H1 (cell line): ENCODE measurements at regions not wholly inside any gene's neighbourhood (a gene's known extent, or its start where the extent isn't known, plus 50 kb on each side); places are given as distances from the start of the nearest gene placed in this dataset.

ENCODE experiments used
- CTCF ChIA-PET: fragments of 300-600 bp; sonication (Branson Sonifier 250); formaldehyde crosslinking; loops from one replicate; lab custom pipeline; 2021; ENCODE audit not compliant: partially characterized antibody; lab: Charles Lee
- POLR2A ChIA-PET: fragments of 300-600 bp; sonication (Branson Sonifier 250); formaldehyde crosslinking; loops from one replicate; lab custom pipeline; 2021; ENCODE audit warnings: inconsistent platforms; ENCODE audit not compliant: partially characterized antibody; lab: Charles Lee
- DNase-seq, 2 experiments: peaks; one replicate each; pipeline versions ENCODE4 v3.0.0 to v3.0.0-alpha.2; 2010 to 2022; ENCODE audit warnings: low spot score in 2 of 2, low read depth in 1 of 2, mixed read lengths in 1 of 2
- FAIRE-seq: peaks from 2 replicates; lab custom pipeline; 2011; peaks lifted over from hg19 to GRCh38; lab: Jason Lieb, UNC
- H2AFZ ChIP-seq: 2 replicates; pipeline ENCODE4 v1.8.1; 2012; ENCODE audit warnings: low read length, inconsistent platforms
- H2AK5ac ChIP-seq: 2 replicates; pipeline ENCODE4 v1.6.1; 2013; ENCODE audit warnings: low read depth, low read length
- H2BK120ac ChIP-seq: replicated peaks from 2 replicates; pipeline ENCODE3; 2013; ENCODE audit warnings: low read depth, low read length, inconsistent platforms
- H2BK12ac ChIP-seq: 2 replicates; pipeline ENCODE4 v1.6.1; 2013; ENCODE audit warnings: low read depth, low read length
- H2BK15ac ChIP-seq: 2 replicates; pipeline ENCODE4 v1.6.1; 2013; ENCODE audit warnings: low read length
- H2BK20ac ChIP-seq: 2 replicates; pipeline ENCODE4 v1.6.1; 2013; ENCODE audit warnings: low read length
- H2BK5ac ChIP-seq: 2 replicates; pipeline ENCODE4 v1.6.1; 2013; ENCODE audit warnings: low read depth, low read length
- H3K14ac ChIP-seq: 2 replicates; pipeline ENCODE4 v1.6.1; 2013; ENCODE audit warnings: inconsistent platforms; ENCODE audit not compliant: insufficient read length
- H3K18ac ChIP-seq: 2 replicates; pipeline ENCODE4 v1.6.1; 2013; ENCODE audit warnings: low read length; ENCODE audit errors: extremely low read depth
- H3K23ac ChIP-seq: 2 replicates; pipeline ENCODE4 v1.6.1; 2013; ENCODE audit warnings: inconsistent platforms; ENCODE audit not compliant: insufficient read length
- H3K23me2 ChIP-seq: 2 replicates; pipeline ENCODE4 v1.6.1; 2013; ENCODE audit warnings: low read depth, low read length
- H3K27ac ChIP-seq: 2 replicates; pipeline ENCODE4 v1.6.1; 2011; ENCODE audit warnings: low read depth, low read length, inconsistent platforms
- H3K27me3 ChIP-seq, 4 experiments: replicated peaks in 1 of 4; 1 replicate in 1 of 4; 2 replicates in 3 of 4; pipeline versions ENCODE4 v1.6.1 to v1.8.1; 2011 to 2013; ENCODE audit warnings: low read length in 3 of 4, mild to moderate bottlenecking in 3 of 4, inconsistent platforms in 2 of 4, mixed read lengths in 2 of 4, moderate library complexity in 1 of 4; ENCODE audit not compliant: control insufficient read depth in 3 of 4, insufficient read depth in 3 of 4; ENCODE audit errors: extremely low read depth in 1 of 4
- H3K36me3 ChIP-seq, 4 experiments: 2 replicates each; pipeline versions ENCODE4 v1.6.1 to v1.8.1; 2011 to 2013; ENCODE audit warnings: mild to moderate bottlenecking in 4 of 4, low read length in 3 of 4, moderate library complexity in 2 of 4, control low read depth in 1 of 4, inconsistent platforms in 1 of 4; ENCODE audit not compliant: insufficient read depth in 4 of 4, control insufficient read depth in 2 of 4
- H3K4ac ChIP-seq: replicated peaks from 2 replicates; pipeline ENCODE3; 2013; ENCODE audit warnings: low read length, low read depth, mixed read lengths, inconsistent platforms; ENCODE audit not compliant: insufficient read length
- H3K4me1 ChIP-seq, 4 experiments: replicated peaks in 1 of 4; 1 replicate in 1 of 4; 2 replicates in 3 of 4; pipeline versions ENCODE4 v1.6.1 to v1.8.1; 2011 to 2013; ENCODE audit warnings: low read length in 3 of 4, inconsistent platforms in 2 of 4, mixed read lengths in 1 of 4; ENCODE audit not compliant: insufficient read depth in 4 of 4, control insufficient read depth in 3 of 4
- H3K4me2 ChIP-seq, 2 experiments: 2 replicates each; pipeline versions ENCODE4 v1.6.1 to v1.8.1; 2011 to 2013; ENCODE audit warnings: low read depth in 2 of 2, low read length in 2 of 2, control low read depth in 1 of 2, inconsistent platforms in 1 of 2, mild to moderate bottlenecking in 1 of 2; ENCODE audit not compliant: insufficient read depth in 1 of 2
- H3K4me3 ChIP-seq, 4 experiments: fragments of 200-600, 300-600 bp in 1 of 4; sonication (generic), shearing (Covaris generic), sonication (Bioruptor Twin) in 1 of 4; 2 replicates each; pipeline versions ENCODE4 v1.5.1 to v1.8.1; 2011 to 2016; ENCODE audit warnings: low read length in 4 of 4, low read depth in 3 of 4, control low read depth in 2 of 4, inconsistent platforms in 2 of 4, mild to moderate bottlenecking in 2 of 4, mixed read lengths in 1 of 4, moderate library complexity in 1 of 4; ENCODE audit not compliant: insufficient read depth in 2 of 4; ENCODE audit errors: extremely low read depth in 1 of 4
- H3K56ac ChIP-seq: replicated peaks from 2 replicates; pipeline ENCODE3; 2013; ENCODE audit warnings: low read depth, mild to moderate bottlenecking, mixed read lengths, low read length, inconsistent platforms; ENCODE audit not compliant: insufficient read length
- H3K79me1 ChIP-seq: 2 replicates; pipeline ENCODE4 v1.6.1; 2013; ENCODE audit warnings: low read depth, low read length, control low read depth
- H3K79me2 ChIP-seq, 2 experiments: 2 replicates each; pipeline versions ENCODE4 v1.6.1 to v1.8.1; 2012 to 2013; ENCODE audit warnings: low read length in 2 of 2, mild to moderate bottlenecking in 2 of 2, inconsistent platforms in 1 of 2; ENCODE audit not compliant: insufficient read depth in 2 of 2, control insufficient read depth in 1 of 2
- H3K9ac ChIP-seq, 4 experiments: replicated peaks in 1 of 4; 1 replicate in 1 of 4; 2 replicates in 3 of 4; pipeline versions ENCODE4 v1.6.1 to v1.8.1; 2011 to 2013; ENCODE audit warnings: low read depth in 3 of 4, low read length in 3 of 4, control low read depth in 2 of 4, mild to moderate bottlenecking in 2 of 4, moderate library complexity in 2 of 4, inconsistent platforms in 1 of 4; ENCODE audit errors: extremely low read depth in 1 of 4
- H3K9me3 ChIP-seq, 2 experiments: 2 replicates each; pipeline versions ENCODE4 v1.6.1 to v1.8.1; 2012 to 2013; ENCODE audit warnings: mild to moderate bottlenecking in 2 of 2, moderate library complexity in 2 of 2, control low read depth in 1 of 2, inconsistent platforms in 1 of 2, low read depth in 1 of 2, low read length in 1 of 2, mixed read lengths in 1 of 2; ENCODE audit not compliant: insufficient read depth in 2 of 2
- H4K20me1 ChIP-seq, 2 experiments: replicated peaks in 1 of 2; 2 replicates each; pipeline versions ENCODE3 to v1.8.1; 2011 to 2013; ENCODE audit warnings: inconsistent platforms in 2 of 2, low read length in 2 of 2, mild to moderate bottlenecking in 1 of 2; ENCODE audit not compliant: insufficient read depth in 2 of 2, control insufficient read depth in 1 of 2
- H4K5ac ChIP-seq: 2 replicates; pipeline ENCODE4 v1.6.1; 2013; ENCODE audit warnings: low read length, low read depth, mixed read lengths, inconsistent platforms; ENCODE audit not compliant: insufficient read length
- H4K8ac ChIP-seq: 2 replicates; pipeline ENCODE4 v1.8.0; 2013; ENCODE audit warnings: mild to moderate bottlenecking, moderate library complexity, low read length, inconsistent platforms; ENCODE audit not compliant: insufficient read depth; ENCODE audit errors: extremely low read depth
- H4K91ac ChIP-seq: replicated peaks from 2 replicates; pipeline ENCODE3; 2013; ENCODE audit warnings: low read length, mixed read lengths, inconsistent platforms; ENCODE audit not compliant: insufficient read length
- EZH2 ChIP-seq: fragments of 200-600 bp; sonication (generic); IDR thresholded peaks from 2 replicates; pipeline ENCODE4 v1.7.1; 2012; ENCODE audit warnings: low read depth, mild to moderate bottlenecking, moderate library complexity, low read length, inconsistent platforms; ENCODE audit not compliant: severe bottlenecking
- SP1 ChIP-seq: IDR thresholded peaks from 2 replicates; pipeline ENCODE4 v1.6.1; 2011; ENCODE audit warnings: low read depth, low read length
- TBP ChIP-seq: IDR thresholded peaks from 2 replicates; pipeline ENCODE4 v1.6.1; 2011; ENCODE audit warnings: low read depth, low read length, improper control_type of control experiment
- TEAD4 ChIP-seq: IDR thresholded peaks from 2 replicates; pipeline ENCODE4 v1.6.1; 2012; ENCODE audit warnings: low read depth, low read length, inconsistent platforms, mixed read lengths
- WGBS, 2 experiments: shearing (Covaris generic) in 1 of 2; methylation state at CpG; one replicate each; pipeline versions ENCODE4 v1.1.6 to v1.1.7; 2013 to 2015; ENCODE audit warnings: low lambda C conversion rate in 2 of 2, mixed read lengths in 2 of 2, inconsistent platforms in 1 of 2, low coverage in 1 of 2, missing lambda C conversion rate in 1 of 2; ENCODE audit not compliant: insufficient replicate concordance in 2 of 2, insufficient coverage in 1 of 2, insufficient read length in 1 of 2; ENCODE audit errors: extremely low coverage in 1 of 2, missing lambda C conversion rate in 1 of 2; 5-methylcytosine and 5-hydroxymethylcytosine counted together

GRCh38 chr20:63138855-63139341 lies 77.0 kb downstream of the YTHDF1 start:
- no peak overlapping the region for H4K8ac ChIP-seq
- H3K9me3 ChIP-seq, result peaks cover 3 to 8% of the 10 kb centered on the region in 2 experiments; a peak in 2 of 4 replicates
- H4K5ac ChIP-seq, result no peak overlapping the region
- no peaks in the 10 kb centered on the region for H4K20me1 ChIP-seq
- H3K18ac ChIP-seq, result no peak overlapping the region
- no peak overlapping the region for H4K91ac ChIP-seq
- no peak overlapping the region for H2BK12ac ChIP-seq
- H3K14ac ChIP-seq, result no peak overlapping the region
- no peak overlapping the region for H3K4ac ChIP-seq
- H3K9ac ChIP-seq, result no peak overlapping the region
- H3K79me2 ChIP-seq, result no peaks in the 10 kb centered on the region
- H3K23me2 ChIP-seq, result no peaks in the 10 kb centered on the region
- FAIRE-seq (no peak), DNase-seq (no peak)
- 86% methylated on average over 22 of the region's 22 CpGs; no CpG with 5 or more reads in 1 of the 2 experiments for WGBS, 2 experiments
- H3K27me3 ChIP-seq, result peaks cover 0 to 2% (median 0%) of the 10 kb centered on the region in 4 experiments; a peak in 1 of 7 replicates
- peaks cover 0 to 3% (median 0%) of the 10 kb centered on the region in 4 experiments; a peak in 2 of 7 replicates for H3K4me1 ChIP-seq
- H3K23ac ChIP-seq, result no peak overlapping the region
- 0 out of 2 replicates have a peak overlapping the region, but pooled peaks have one; percentile 32 for H2BK20ac ChIP-seq
- no peak overlapping the region for H3K27ac ChIP-seq
- H3K36me3 ChIP-seq, result no peaks in the 10 kb centered on the region
- ChIA-PET CTCF (interaction anchor here (1.4 to 1.7 kb wide), 3 partner anchors 13 to 82 kb away, joined by 3 to 8 read pairs (median 3); no protein-coding TSS in a partner anchor), POLR2A (no interaction called here)
- H3K4me2 ChIP-seq, result no peak overlapping the region
- H2BK5ac ChIP-seq, result no peak overlapping the region
- H2AK5ac ChIP-seq, result no peak overlapping the region
- no peak overlapping the region for H2BK120ac ChIP-seq
- H2AFZ ChIP-seq, result no peak overlapping the region
- no peak overlapping the region for H3K4me3 ChIP-seq
- no peak overlapping the region for H3K56ac ChIP-seq
- no peaks in the 10 kb centered on the region for H3K79me1 ChIP-seq
- H2BK15ac ChIP-seq, result no peak overlapping the region
- TF ChIP-seq TBP (no peak), EZH2 (no peak), TEAD4 (no peak), SP1 (no peak)
